Endothelial cell of umbilical vein (primary cell): ENCODE measurements at regions not wholly inside any gene's neighbourhood (a gene's known extent, or its start where the extent isn't known, plus 50 kb on each side); places are given as distances from the start of the nearest gene placed in this dataset.

Experiments used
- BruUV-seq: library from RNA; stranded (reverse); fragments of 400-500 nt; replicated peaks from 2 replicates; lab custom pipeline; 2021; lab: Mats Ljungman, UMichigan
- CTCF ChIA-PET: fragments of 300-600, 350-600 bp; sonication (Branson Sonifier 250); formaldehyde crosslinking; loops from one replicate; lab custom pipeline; 2021; ENCODE audit warnings: antibody characterized with exemption, inconsistent platforms; lab: Charles Lee
- POLR2A ChIA-PET: fragments of 300-600, 350-600 bp; sonication (Branson Sonifier 250); formaldehyde crosslinking; loops from one replicate; lab custom pipeline; 2021; ENCODE audit warnings: antibody characterized with exemption, inconsistent platforms; lab: Charles Lee
- DNase-seq: peaks from one replicate; pipeline ENCODE4 v3.0.0-alpha.2; 2011; ENCODE audit warnings: low read depth, low spot score
- FAIRE-seq: peaks from 2 replicates; lab custom pipeline; 2011; peaks lifted over from hg19 to GRCh38; lab: Jason Lieb, UNC
- H2AFZ ChIP-seq: 2 replicates; pipeline ENCODE4 v1.6.0; 2012; ENCODE audit warnings: low read depth, low read length, control low read depth, inconsistent platforms
- H3K27ac ChIP-seq: 2 replicates; pipeline ENCODE4 v1.5.1; 2011; ENCODE audit warnings: low read depth, mild to moderate bottlenecking, control low read depth, low read length, moderate library complexity; ENCODE audit not compliant: insufficient read depth
- H3K27me3 ChIP-seq, 2 experiments: 2 replicates each; pipeline versions ENCODE4 v1.6.0 to v1.6.1; 2011; ENCODE audit warnings: low read length in 2 of 2, mixed read lengths in 1 of 2; ENCODE audit not compliant: control insufficient read depth in 2 of 2, insufficient read depth in 2 of 2
- H3K36me3 ChIP-seq, 2 experiments: 2 replicates in 1 of 2; 3 replicates in 1 of 2; pipeline ENCODE4 v1.5.1; 2011; ENCODE audit warnings: low read length in 2 of 2, mild to moderate bottlenecking in 1 of 2, moderate library complexity in 1 of 2; ENCODE audit not compliant: control insufficient read depth in 2 of 2, insufficient read depth in 2 of 2; ENCODE audit errors: extremely low read depth in 1 of 2
- H3K4me1 ChIP-seq: 3 replicates; pipeline ENCODE4 v1.5.1; 2011; ENCODE audit warnings: mild to moderate bottlenecking, low read length; ENCODE audit not compliant: control insufficient read depth, insufficient read depth; ENCODE audit errors: extremely low read depth
- H3K4me2 ChIP-seq: 2 replicates; pipeline ENCODE4 v1.6.1; 2011; ENCODE audit warnings: low read length, control low read depth, mixed read lengths; ENCODE audit not compliant: insufficient read depth
- H3K4me3 ChIP-seq, 3 experiments: fragments of 200-600 bp in 1 of 3; sonication (generic), shearing (Covaris generic) in 1 of 3; replicated peaks in 1 of 3; 2 replicates each; pipeline ENCODE4 v1.5.1; 2011 to 2016; ENCODE audit warnings: control low read depth in 3 of 3, low read length in 3 of 3, mild to moderate bottlenecking in 2 of 3, inconsistent platforms in 1 of 3, low read depth in 1 of 3, moderate library complexity in 1 of 3; ENCODE audit not compliant: insufficient read depth in 1 of 3
- H3K79me2 ChIP-seq: 2 replicates; pipeline ENCODE4 v1.6.0; 2012; ENCODE audit warnings: low read length, inconsistent platforms; ENCODE audit not compliant: control insufficient read depth, insufficient read depth
- H3K9ac ChIP-seq: replicated peaks from 2 replicates; pipeline ENCODE3; 2011; ENCODE audit warnings: low read length, control low read depth; ENCODE audit not compliant: insufficient read depth; ENCODE audit errors: extremely low read depth
- H3K9me1 ChIP-seq: replicated peaks from 3 replicates; pipeline ENCODE4 v1.6.0; 2011; ENCODE audit warnings: mild to moderate bottlenecking, low read length; ENCODE audit not compliant: control insufficient read depth, insufficient read depth; ENCODE audit errors: extremely low read depth
- H3K9me3 ChIP-seq: replicated peaks from 2 replicates; pipeline ENCODE4 v1.5.1; 2012; ENCODE audit warnings: low read length, inconsistent platforms; ENCODE audit not compliant: control insufficient read depth, insufficient read depth
- H4K20me1 ChIP-seq: replicated peaks from 2 replicates; pipeline ENCODE3; 2011; ENCODE audit warnings: mild to moderate bottlenecking, low read length; ENCODE audit not compliant: control insufficient read depth, insufficient read depth; ENCODE audit errors: extremely low read depth
- EZH2 ChIP-seq: IDR thresholded peaks from 2 replicates; pipeline ENCODE4 v1.6.1; 2012; ENCODE audit warnings: borderline replicate concordance, low read depth, mild to moderate bottlenecking, moderate library complexity, low read length, inconsistent platforms; ENCODE audit not compliant: severe bottlenecking
- FOS ChIP-seq: IDR thresholded peaks from 2 replicates; pipeline ENCODE4 v1.6.1; 2011; ENCODE audit warnings: mild to moderate bottlenecking, low read length, moderate library complexity, borderline replicate concordance; ENCODE audit not compliant: insufficient read depth
- GATA2 ChIP-seq: IDR thresholded peaks from 2 replicates; pipeline ENCODE4 v1.7.0; 2011; ENCODE audit warnings: low read depth, mild to moderate bottlenecking, moderate library complexity, mixed read lengths, low read length; ENCODE audit not compliant: insufficient read length, insufficient read depth
- JUN ChIP-seq: IDR thresholded peaks from 2 replicates; pipeline ENCODE4 v1.6.1; 2011; ENCODE audit warnings: borderline replicate concordance, low read depth; ENCODE audit not compliant: insufficient read length, insufficient read depth
- MYC ChIP-seq: IDR thresholded peaks from one replicate; pipeline ENCODE4 v1.6.1; 2011; ENCODE audit warnings: mild to moderate bottlenecking, low read depth, low read length
- POLR2A ChIP-seq: IDR thresholded peaks from 2 replicates; pipeline ENCODE4 v1.6.1; 2012; ENCODE audit warnings: low read depth, mild to moderate bottlenecking, control low read depth, low read length
- POLR2AphosphoS5 ChIP-seq: IDR thresholded peaks from 2 replicates; pipeline ENCODE4 v1.6.1; 2012; ENCODE audit warnings: low read depth, mild to moderate bottlenecking, control low read depth, low read length, moderate library complexity; ENCODE audit not compliant: insufficient read depth
- dilution Hi-C: fragments of 300-500 bp; cut with MboI; formaldehyde crosslinking; loops from one replicate; pipeline ENCODE4 v1.15.0; 2019; ENCODE audit warnings: low sequenced_read_pairs; ENCODE audit not compliant: extremely low pct_ligation_motif_present
- intact Hi-C: fragments of 100-400 bp; cut with micrococcal nuclease; formaldehyde crosslinking; loops from one replicate; pipeline ENCODE4 v1.10.0; 2022
- TF ChIP-seq, protein P1 (sequence below), 2 donors: IDR thresholded peaks; 1 replicate in 1 of 2; 2 replicates in 1 of 2; pipeline ENCODE4 v1.5.1; 2011; ENCODE audit warnings: low read length in 2 of 2, mild to moderate bottlenecking in 2 of 2, moderate library complexity in 2 of 2, control low read depth in 1 of 2, inconsistent platforms in 1 of 2, low read depth in 1 of 2; ENCODE audit not compliant: insufficient read depth in 1 of 2; ENCODE audit errors: extremely low read depth in 1 of 2
- TF ChIP-seq, protein P2 (sequence below): IDR thresholded peaks from 2 replicates; pipeline ENCODE4 v1.6.1; 2011; ENCODE audit not compliant: insufficient read depth, insufficient read length

DNA sequence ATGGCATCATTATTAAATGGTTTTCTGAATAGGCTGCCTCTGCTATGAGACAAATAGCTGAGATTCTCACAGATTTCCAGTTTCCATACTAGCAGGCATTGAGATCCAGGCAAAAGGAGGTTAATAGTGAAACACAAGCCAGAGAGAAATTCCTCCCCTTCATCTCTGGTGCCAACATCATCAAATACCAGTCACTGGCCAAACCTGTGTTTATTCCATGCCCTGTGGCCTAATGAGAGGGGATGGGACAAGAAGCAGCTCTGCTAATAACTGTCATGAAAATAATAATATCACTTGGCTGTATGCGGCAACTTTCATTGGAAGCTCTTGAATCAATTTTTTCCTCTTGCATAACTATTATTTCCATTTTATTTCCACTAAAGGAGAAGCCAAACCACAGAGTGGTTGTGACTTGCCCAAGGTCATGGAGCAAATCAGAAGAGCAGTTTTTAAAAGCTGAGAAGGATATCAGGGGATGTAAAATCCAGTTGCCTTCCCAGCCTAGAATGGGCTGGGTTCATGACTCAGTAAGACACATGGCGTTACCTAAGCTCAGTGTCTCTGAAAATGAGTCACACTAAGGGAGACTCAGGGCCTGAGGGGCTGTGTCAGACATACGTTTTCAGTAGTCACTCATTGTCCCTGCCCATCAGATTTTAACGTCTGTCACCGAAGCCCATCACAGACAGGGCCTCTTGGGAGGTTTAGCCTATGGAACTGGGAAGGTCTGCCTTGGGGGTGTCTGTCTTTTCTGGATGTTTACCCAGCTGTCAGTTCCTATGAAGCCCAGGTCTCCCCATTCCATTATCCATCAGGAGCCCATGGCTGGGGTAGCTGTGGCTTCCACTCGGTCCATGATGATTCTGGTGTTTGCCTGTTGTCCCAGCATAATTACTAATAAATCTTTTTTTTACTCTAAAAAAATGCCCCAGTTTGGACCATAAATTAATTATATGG lies 208.8 kb upstream of the EEA1 start:
- no peak for DNase-seq
- H3K9ac ChIP-seq = no peak overlapping the region

GRCh38 chr12:93139028-93139665 lies 210.1 kb upstream of the EEA1 start:
- Histone ChIP-seq H3K36me3 (no peaks in the 10 kb centered on the region), H3K4me1 (peaks cover 17% of the 10 kb centered on the region), H3K4me2 (no peak overlapping the region), H3K4me3 (no peak overlapping the region), H3K27ac (no peak overlapping the region), H3K9me1 (no peaks in the 10 kb centered on the region), H4K20me1 (no peaks in the 10 kb centered on the region), H3K27me3 (no peaks in the 10 kb centered on the region), H3K9ac (no peak overlapping the region), H3K9me3 (no peaks in the 10 kb centered on the region), H3K79me2 (no peaks in the 10 kb centered on the region), H2AFZ (no peak overlapping the region)
- TF ChIP-seq MYC (no peak), JUN (no peak), POLR2A (no peak), GATA2 (no peak), EZH2 (no peak), FOS (no peak), POLR2AphosphoS5 (no peak)
- TF ChIP-seq, protein P1, sequence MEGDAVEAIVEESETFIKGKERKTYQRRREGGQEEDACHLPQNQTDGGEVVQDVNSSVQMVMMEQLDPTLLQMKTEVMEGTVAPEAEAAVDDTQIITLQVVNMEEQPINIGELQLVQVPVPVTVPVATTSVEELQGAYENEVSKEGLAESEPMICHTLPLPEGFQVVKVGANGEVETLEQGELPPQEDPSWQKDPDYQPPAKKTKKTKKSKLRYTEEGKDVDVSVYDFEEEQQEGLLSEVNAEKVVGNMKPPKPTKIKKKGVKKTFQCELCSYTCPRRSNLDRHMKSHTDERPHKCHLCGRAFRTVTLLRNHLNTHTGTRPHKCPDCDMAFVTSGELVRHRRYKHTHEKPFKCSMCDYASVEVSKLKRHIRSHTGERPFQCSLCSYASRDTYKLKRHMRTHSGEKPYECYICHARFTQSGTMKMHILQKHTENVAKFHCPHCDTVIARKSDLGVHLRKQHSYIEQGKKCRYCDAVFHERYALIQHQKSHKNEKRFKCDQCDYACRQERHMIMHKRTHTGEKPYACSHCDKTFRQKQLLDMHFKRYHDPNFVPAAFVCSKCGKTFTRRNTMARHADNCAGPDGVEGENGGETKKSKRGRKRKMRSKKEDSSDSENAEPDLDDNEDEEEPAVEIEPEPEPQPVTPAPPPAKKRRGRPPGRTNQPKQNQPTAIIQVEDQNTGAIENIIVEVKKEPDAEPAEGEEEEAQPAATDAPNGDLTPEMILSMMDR (IDR thresholded peaks at IDR 0.05; ENCODE audit: extremely low read depth in 1 of 2, insufficient read depth in 1 of 2, low read depth in 1 of 2, low read length in 2 of 2) = no peak
- TF ChIP-seq, protein P2, sequence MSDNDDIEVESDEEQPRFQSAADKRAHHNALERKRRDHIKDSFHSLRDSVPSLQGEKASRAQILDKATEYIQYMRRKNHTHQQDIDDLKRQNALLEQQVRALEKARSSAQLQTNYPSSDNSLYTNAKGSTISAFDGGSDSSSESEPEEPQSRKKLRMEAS = no peak
- no peak for DNase-seq
- dilution Hi-C loops = no loop called here
- POLR2A ChIA-PET = no interaction called here
- no TSS peak for BruUV-seq
- intact Hi-C loops = no loop called here
- CTCF ChIA-PET = interaction anchor here (0.7 to 1.7 kb wide), 5 partner anchors 10 to 151 kb away, joined by 3 to 4 read pairs (median 3); no protein-coding TSS in a partner anchor
- FAIRE-seq = no peak

More for the DNA sequence above, 208.8 kb upstream of the EEA1 start:
- H3K36me3 ChIP-seq = no peaks in the 10 kb centered on the region
- no peaks in the 10 kb centered on the region for H3K9me1 ChIP-seq
- ChIA-PET CTCF (interaction anchor here (1.0 to 1.7 kb wide), 3 partner anchors 25 to 150 kb away, joined by 3 to 4 read pairs (median 3); no protein-coding TSS in a partner anchor), POLR2A (no interaction called here)
- no peaks in the 10 kb centered on the region for H3K79me2 ChIP-seq
- H3K4me3 ChIP-seq = no peak overlapping the region
- H2AFZ ChIP-seq = no peak overlapping the region
- intact Hi-C loops = no loop called here
- peaks cover 17% of the 10 kb centered on the region for H3K4me1 ChIP-seq
- H3K4me2 ChIP-seq = no peak overlapping the region
- H3K27me3 ChIP-seq = no peaks in the 10 kb centered on the region
- no peaks in the 10 kb centered on the region for H3K9me3 ChIP-seq
- dilution Hi-C loops = no loop called here
- BruUV-seq = no TSS peak
- no peak overlapping the region for H3K27ac ChIP-seq
- no peak for FAIRE-seq
- TF ChIP-seq FOS = peak; percentile 32
- peak; percentile 16 for TF ChIP-seq JUN
- TF ChIP-seq, protein P2 = no peak
- H4K20me1 ChIP-seq = no peaks in the 10 kb centered on the region
